SU-DHL-6 (cell line): ENCODE measurements at regions not wholly inside any gene's neighbourhood (a gene's known extent, or its start where the extent isn't known, plus 50 kb on each side); places are given as distances from the start of the nearest gene placed in this dataset.

Source experiments
- H2AFZ ChIP-seq: fragments of 200-600 bp; sonication (generic); 2 replicates; pipeline ENCODE4 v1.6.1; 2014; ENCODE audit warnings: low read depth, mild to moderate bottlenecking, moderate library complexity, mixed read lengths, antibody characterized with exemption, low read length; ENCODE audit not compliant: severe bottlenecking
- H3F3A ChIP-seq: fragments of 200-600 bp; shearing (Covaris generic); 2 replicates; pipeline ENCODE4 v1.6.0; 2016; ENCODE audit warnings: antibody characterized with exemption, mild to moderate bottlenecking; ENCODE audit not compliant: insufficient read depth
- H3K27ac ChIP-seq: fragments of 200-600 bp; sonication (generic); 2 replicates; pipeline ENCODE4 v1.5.1; 2016; ENCODE audit warnings: low read depth, mild to moderate bottlenecking, low read length, moderate library complexity, mixed read lengths
- H3K27me3 ChIP-seq: fragments of 200-600 bp; sonication (generic), shearing (Covaris generic); 2 replicates; pipeline ENCODE4 v1.6.0; 2014; ENCODE audit warnings: mild to moderate bottlenecking, low read length
- H3K36me3 ChIP-seq: fragments of 200-600 bp; sonication (generic); 2 replicates; pipeline ENCODE4 v1.6.1; 2014; ENCODE audit warnings: mild to moderate bottlenecking, low read length, mixed read lengths
- H3K4me2 ChIP-seq: fragments of 300-600, 200-600 bp; shearing (Covaris generic), sonication (generic); 2 replicates; pipeline ENCODE4 v1.6.0; 2014; ENCODE audit warnings: low read length, low read depth, mild to moderate bottlenecking; ENCODE audit not compliant: poor library complexity, severe bottlenecking
- H3K4me3 ChIP-seq: fragments of 200-600 bp; sonication (generic); 2 replicates; pipeline ENCODE4 v1.5.1; 2014; ENCODE audit warnings: antibody characterized with exemption, low read length, mild to moderate bottlenecking, mixed read lengths; ENCODE audit not compliant: insufficient read depth, poor library complexity, severe bottlenecking
- H3K79me2 ChIP-seq: fragments of 200-600 bp; sonication (generic); 2 replicates; pipeline ENCODE4 v1.6.1; 2014; ENCODE audit warnings: mild to moderate bottlenecking, low read length, moderate library complexity; ENCODE audit not compliant: insufficient read depth
- H3K9ac ChIP-seq: fragments of 200-600 bp; sonication (generic); 2 replicates; pipeline ENCODE4 v1.7.0; 2014; ENCODE audit warnings: mild to moderate bottlenecking, low read length
- H3K9me2 ChIP-seq: fragments of 200-600 bp; sonication (generic); replicated peaks from 2 replicates; pipeline ENCODE4 v1.6.1; 2014; ENCODE audit warnings: low read length; ENCODE audit not compliant: insufficient read depth
- H3K9me3 ChIP-seq: fragments of 200-600 bp; sonication (generic); 2 replicates; pipeline ENCODE4 v1.6.1; 2014; ENCODE audit warnings: low read length, mixed read lengths; ENCODE audit not compliant: insufficient read depth
- H4K20me1 ChIP-seq: fragments of 200-600 bp; sonication (generic); 2 replicates; pipeline ENCODE4 v1.6.1; 2014; ENCODE audit warnings: low read depth, mild to moderate bottlenecking, antibody characterized with exemption, low read length, moderate library complexity, mixed read lengths
- EZH2phosphoT487 ChIP-seq: fragments of 200-600 bp; sonication (generic), shearing (Covaris generic); conservative IDR thresholded peaks from 2 replicates; pipeline ENCODE4 v1.6.1; 2018; ENCODE audit warnings: mild to moderate bottlenecking, antibody characterized with exemption, low read length, moderate library complexity, mixed read lengths
- TF ChIP-seq, protein P1 (sequence below): fragments of 200-600 bp; sonication (generic); IDR thresholded peaks from one replicate; pipeline ENCODE4 v1.5.1; 2017; ENCODE audit warnings: antibody characterized with exemption, mild to moderate bottlenecking, low read length, moderate library complexity; ENCODE audit not compliant: insufficient read depth, poor library complexity, severe bottlenecking

DNA sequence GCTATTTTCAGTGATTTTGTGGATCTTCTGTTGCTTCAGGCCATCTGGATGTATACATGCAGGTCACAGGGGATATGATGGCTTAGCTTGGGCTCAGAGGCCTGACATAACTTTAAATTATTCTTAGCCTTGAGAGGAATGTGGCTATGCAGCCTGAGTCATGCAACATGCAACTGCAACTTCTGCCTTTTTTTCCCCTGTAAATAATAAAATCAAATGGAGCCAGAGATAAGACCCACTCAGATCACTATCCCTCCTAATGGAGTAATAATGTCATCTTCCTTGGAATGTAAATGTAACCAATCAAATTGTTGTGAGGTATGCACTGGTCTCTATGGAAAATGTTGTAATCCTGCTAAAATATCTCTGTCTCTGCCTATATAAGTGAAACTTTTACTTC lies 54.9 kb downstream of the MAGEB17 start:
- H3K4me2 ChIP-seq: no peak overlapping the region
- TF ChIP-seq EZH2phosphoT487: no peak
- TF ChIP-seq, protein P1, sequence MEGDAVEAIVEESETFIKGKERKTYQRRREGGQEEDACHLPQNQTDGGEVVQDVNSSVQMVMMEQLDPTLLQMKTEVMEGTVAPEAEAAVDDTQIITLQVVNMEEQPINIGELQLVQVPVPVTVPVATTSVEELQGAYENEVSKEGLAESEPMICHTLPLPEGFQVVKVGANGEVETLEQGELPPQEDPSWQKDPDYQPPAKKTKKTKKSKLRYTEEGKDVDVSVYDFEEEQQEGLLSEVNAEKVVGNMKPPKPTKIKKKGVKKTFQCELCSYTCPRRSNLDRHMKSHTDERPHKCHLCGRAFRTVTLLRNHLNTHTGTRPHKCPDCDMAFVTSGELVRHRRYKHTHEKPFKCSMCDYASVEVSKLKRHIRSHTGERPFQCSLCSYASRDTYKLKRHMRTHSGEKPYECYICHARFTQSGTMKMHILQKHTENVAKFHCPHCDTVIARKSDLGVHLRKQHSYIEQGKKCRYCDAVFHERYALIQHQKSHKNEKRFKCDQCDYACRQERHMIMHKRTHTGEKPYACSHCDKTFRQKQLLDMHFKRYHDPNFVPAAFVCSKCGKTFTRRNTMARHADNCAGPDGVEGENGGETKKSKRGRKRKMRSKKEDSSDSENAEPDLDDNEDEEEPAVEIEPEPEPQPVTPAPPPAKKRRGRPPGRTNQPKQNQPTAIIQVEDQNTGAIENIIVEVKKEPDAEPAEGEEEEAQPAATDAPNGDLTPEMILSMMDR: no peak
- H2AFZ ChIP-seq: no peak overlapping the region
- H3F3A ChIP-seq: no peaks in the 10 kb centered on the region
- no peak overlapping the region for H3K27ac ChIP-seq
- H3K4me3 ChIP-seq: no peak overlapping the region
- no peaks in the 10 kb centered on the region for H3K9me3 ChIP-seq
- no peaks in the 10 kb centered on the region for H4K20me1 ChIP-seq
- no peak overlapping the region for H3K9ac ChIP-seq
- no peaks in the 10 kb centered on the region for H3K9me2 ChIP-seq
- H3K79me2 ChIP-seq: no peaks in the 10 kb centered on the region
- H3K27me3 ChIP-seq: no peaks in the 10 kb centered on the region
- H3K36me3 ChIP-seq: no peaks in the 10 kb centered on the region

DNA sequence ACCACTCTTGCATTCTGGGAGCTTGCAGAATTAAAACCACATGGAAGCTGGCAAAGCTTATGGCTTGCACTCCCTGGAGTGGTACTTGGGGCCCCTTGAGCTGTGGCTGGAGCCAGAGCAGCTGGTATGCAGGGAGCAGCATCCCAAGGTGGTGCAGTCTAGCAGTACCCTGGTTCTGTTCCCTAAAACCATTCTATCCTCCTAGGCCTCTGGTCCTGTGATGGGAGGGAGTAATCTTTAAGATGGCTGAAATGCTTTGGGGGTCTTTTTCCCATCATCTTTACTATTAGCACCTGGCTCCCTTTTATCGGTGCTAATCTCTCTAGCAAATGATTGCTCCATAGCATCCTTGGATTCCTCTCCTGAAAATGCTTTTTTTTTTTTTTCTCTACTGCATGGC lies 56.1 kb downstream of the MAGEB17 start:
- no peaks in the 10 kb centered on the region for H3K27me3 ChIP-seq
- no peak overlapping the region for H2AFZ ChIP-seq
- no peaks in the 10 kb centered on the region for H4K20me1 ChIP-seq
- H3K9me2 ChIP-seq: no peaks in the 10 kb centered on the region
- no peak overlapping the region for H3K4me2 ChIP-seq
- no peak overlapping the region for H3K4me3 ChIP-seq
- H3K9me3 ChIP-seq: no peaks in the 10 kb centered on the region
- no peaks in the 10 kb centered on the region for H3F3A ChIP-seq
- no peaks in the 10 kb centered on the region for H3K36me3 ChIP-seq
- TF ChIP-seq, protein P1: no peak
- no peak for TF ChIP-seq EZH2phosphoT487
- H3K9ac ChIP-seq: no peak overlapping the region
- H3K27ac ChIP-seq: no peak overlapping the region
- H3K79me2 ChIP-seq: no peaks in the 10 kb centered on the region

DNA sequence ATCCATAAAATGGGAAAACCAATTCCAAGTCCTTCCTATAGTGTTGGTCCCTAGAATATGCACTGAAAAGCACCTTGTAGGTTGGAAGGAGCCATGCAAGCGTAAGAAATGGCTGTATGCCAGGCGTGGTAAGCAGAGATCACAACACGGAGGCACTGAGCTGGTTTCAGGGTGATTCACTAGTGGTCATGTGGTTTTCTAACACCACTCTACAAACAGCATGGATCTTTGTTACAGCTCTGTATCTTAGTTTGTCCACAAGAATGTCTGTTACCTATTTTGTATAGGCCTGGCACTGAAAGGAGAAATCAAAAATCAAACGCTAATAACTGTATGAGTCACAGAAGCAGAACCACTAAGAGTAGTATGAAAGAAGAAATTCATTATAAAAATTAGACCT lies 71.9 kb downstream of the MAGEB17 start:
- Histone ChIP-seq H3K4me2 (no peak overlapping the region), H3K9me3 (no peaks in the 10 kb centered on the region), H3K9ac (no peak overlapping the region), H3K79me2 (no peaks in the 10 kb centered on the region), H3F3A (no peaks in the 10 kb centered on the region), H3K4me3 (no peak overlapping the region), H3K27me3 (no peaks in the 10 kb centered on the region), H3K9me2 (no peaks in the 10 kb centered on the region), H2AFZ (no peak overlapping the region), H3K27ac (no peak overlapping the region), H4K20me1 (no peaks in the 10 kb centered on the region), H3K36me3 (no peaks in the 10 kb centered on the region)
- TF ChIP-seq, protein P1: no peak
- TF ChIP-seq EZH2phosphoT487: no peak
